HG03354 (cell line): ENCODE measurements at regions not wholly inside any gene's neighbourhood (a gene's known extent, or its start where the extent isn't known, plus 50 kb on each side); places are given as distances from the start of the nearest gene placed in this dataset.

Experiments used
- ATAC-seq: cut with Tn5 transposase; IDR thresholded peaks from one replicate; pipeline ENCODE4 v1.9.1; 2021; ENCODE audit warnings: mild to moderate bottlenecking; ENCODE audit not compliant: unreplicated experiment, poor library complexity, severe bottlenecking

GRCh38 chr6:120675886-120676285, 658.4 kb downstream of the TBC1D32 start:
- no peak for ATAC-seq

- no peak for ATAC-seq
These were observed 662.8 kb downstream of the TBC1D32 start for GRCh38 chr6:120671519-120671918.

GRCh38 chr6:120652506-120652905, 681.8 kb downstream of the TBC1D32 start:
- ATAC-seq, result no peak

GRCh38 chr6:120648713-120649112, 685.6 kb downstream of the TBC1D32 start:
- ATAC-seq, result no peak

GRCh38 chr6:120646101-120646500, 688.2 kb downstream of the TBC1D32 start:
- ATAC-seq, result no peak

- ATAC-seq, result no peak
These were observed 701.3 kb downstream of the TBC1D32 start for GRCh38 chr6:120632975-120633374.

GRCh38 chr6:120627612-120628011, 706.7 kb downstream of the TBC1D32 start:
- ATAC-seq, result no peak

GRCh38 chr6:120622127-120622631, 712.1 kb downstream of the TBC1D32 start:
- no peak for ATAC-seq

- ATAC-seq, result no peak
These were observed 713.4 kb downstream of the TBC1D32 start for GRCh38 chr6:120620900-120621299.

GRCh38 chr6:120615238-120615637, 719.0 kb downstream of the TBC1D32 start:
- no peak for ATAC-seq

- ATAC-seq, result no peak
These were observed 719.6 kb downstream of the TBC1D32 start for GRCh38 chr6:120614723-120615122.

- ATAC-seq, result no peak
These were observed 725.5 kb downstream of the TBC1D32 start for GRCh38 chr6:120608826-120609225.

- no peak for ATAC-seq
These were observed 727.5 kb downstream of the TBC1D32 start for GRCh38 chr6:120606743-120607142.

- ATAC-seq, result no peak
These were observed 729.8 kb downstream of the TBC1D32 start for GRCh38 chr6:120604510-120604909.

- ATAC-seq, result no peak
These were observed 743.7 kb downstream of the TBC1D32 start for GRCh38 chr6:120590611-120591010.

GRCh38 chr6:120588424-120588823, 745.9 kb downstream of the TBC1D32 start:
- ATAC-seq, result no peak

GRCh38 chr6:120587381-120587780, 746.9 kb downstream of the TBC1D32 start:
- no peak for ATAC-seq

GRCh38 chr6:120584111-120584760, 750.0 kb downstream of the TBC1D32 start:
- no peak for ATAC-seq

GRCh38 chr6:120576061-120576460, 758.2 kb downstream of the TBC1D32 start:
- no peak for ATAC-seq

GRCh38 chr6:120569714-120570113, 764.6 kb downstream of the TBC1D32 start:
- ATAC-seq, result no peak

GRCh38 chr6:120564779-120565178, 769.5 kb downstream of the TBC1D32 start:
- no peak for ATAC-seq

GRCh38 chr6:120558294-120558693, 776.0 kb downstream of the TBC1D32 start:
- no peak for ATAC-seq
